ENCODE measurements at regions not wholly inside any gene's neighbourhood (a gene's known extent, or its start where the extent isn't known, plus 50 kb on each side); places are given as distances from the start of the nearest gene placed in this dataset.

- TF ChIP-seq CTCF (conservative IDR thresholded peaks at IDR 0.05 in 1 of 2, IDR thresholded peaks at IDR 0.05 in 1 of 2; ENCODE audit: low read depth in 1 of 2, low read length in 2 of 2), result no peak
- TF ChIP-seq EZH2 (IDR thresholded peaks at IDR 0.05; ENCODE audit: low read length, missing control alignments), result no peak
Observed at GRCh38 chr6:25137916-25138232, 141.3 kb upstream of the CARMIL1 start.

Data from fibroblast of lung (primary cell).